Motor neuron (in vitro differentiated cells): ENCODE measurements at regions not wholly inside any gene's neighbourhood (a gene's known extent, or its start where the extent isn't known, plus 50 kb on each side); places are given as distances from the start of the nearest gene placed in this dataset.

Experiments
- ATAC-seq, 8 experiments: fragments of 200-7000 bp; cut with Tn5 transposase; replicated peaks in 6 of 8; 2 replicates each; pipeline ENCODE4 v1.8.0; 2021; ENCODE audit warnings: mild to moderate bottlenecking in 8 of 8, moderate library complexity in 8 of 8
- H3K27ac ChIP-seq, 2 donors: fragments of 250-450 bp; sonication (Bioruptor Pico); 2 replicates each; pipeline ENCODE4 v1.9.0; 2021; ENCODE audit warnings: antibody characterized with exemption in 2 of 2, mild to moderate bottlenecking in 2 of 2, moderate library complexity in 1 of 2
- H3K4me1 ChIP-seq, 2 donors: fragments of 250-450 bp; sonication (Bioruptor Pico); replicated peaks in 1 of 2; 2 replicates each; pipeline ENCODE4 v1.6.1; 2021; ENCODE audit warnings: antibody characterized with exemption in 2 of 2, mild to moderate bottlenecking in 2 of 2, moderate library complexity in 1 of 2
- H3K4me3 ChIP-seq, 5 donors: fragments of 250-450 bp; sonication (Bioruptor Pico); 2 replicates each; pipeline ENCODE4 v1.9.0; 2021; ENCODE audit warnings: antibody characterized with exemption in 5 of 5, mild to moderate bottlenecking in 5 of 5, moderate library complexity in 4 of 5
- whole genome bisulfite sequencing, 10 experiments: fragments of 450-650 bp; shearing (Covaris generic); methylation state at CpG; one replicate each; pipeline ENCODE4 v1.0.0; 2022; 5-methylcytosine and 5-hydroxymethylcytosine counted together
- in situ Hi-C, 9 experiments: fragments of 400-800 bp; cut with MboI; loops; one replicate each; pipeline ENCODE4 v1.15.0; 2021; ENCODE audit warnings: low sequenced_read_pairs in 9 of 9, low pct_unique_long_range_greater_than_20kb in 2 of 9; ENCODE audit not compliant: unreplicated experiment in 9 of 9

DNA sequence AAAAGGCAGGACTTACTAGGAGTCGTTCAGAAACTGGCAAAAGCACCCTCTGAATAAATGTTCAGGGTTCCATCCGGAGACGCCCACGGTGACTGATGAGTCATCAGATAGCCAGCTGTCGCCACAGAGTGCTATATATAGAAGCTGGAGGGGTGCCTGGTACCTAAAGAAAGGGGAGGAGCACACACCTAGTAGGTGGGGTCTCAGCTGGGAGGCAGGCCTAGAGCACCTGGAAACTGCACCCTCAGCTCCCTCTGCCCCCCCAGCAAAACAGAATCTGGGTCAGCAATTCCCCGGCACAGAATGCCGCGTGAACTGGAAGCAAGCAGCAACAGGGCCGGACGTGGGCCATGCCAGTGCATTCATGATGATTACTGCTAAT is 242.0 kb downstream of the BCOR start:
- Histone ChIP-seq H3K4me3 (no peak overlapping the region), H3K27ac (no peak overlapping the region), H3K4me1 (peaks cover 17 to 31% of the 10 kb centered on the region in 2 donors)
- peak; percentile 30 to 71 (median 59) for ATAC-seq
- in situ Hi-C loops: no loop called here
- WGBS, 10 experiments: 0 to 36% methylated on average over 4 to 9 of the region's 10 CpGs; no CpG with 5 or more reads in 8 of the 10 experiments

- ATAC-seq: no peak
- no peak overlapping the region for H3K4me3 ChIP-seq
- WGBS, 10 experiments: 17 to 100% (median 41%) methylated on average over 1 to 6 of the region's 7 CpGs; no CpG with 5 or more reads in 4 of the 10 experiments
- in situ Hi-C loops: no loop called here
- H3K4me1 ChIP-seq: peaks cover 25 to 36% of the 10 kb centered on the region in 2 donors
- no peak overlapping the region for H3K27ac ChIP-seq
These were observed 241.2 kb downstream of the BCOR start for GRCh38 chrX:39856472-39857121.

GRCh38 chrX:39857780-39858179 is 240.0 kb downstream of the BCOR start:
- no peak for ATAC-seq
- Histone ChIP-seq H3K4me1 (peaks cover 29 to 31% of the 10 kb centered on the region in 2 donors), H3K27ac (no peak overlapping the region), H3K4me3 (no peak overlapping the region)
- in situ Hi-C loops: no loop called here
- WGBS, 10 experiments: 60% methylated on average over 1 of the region's 3 CpGs; no CpG with 5 or more reads in 9 of the 10 experiments

DNA sequence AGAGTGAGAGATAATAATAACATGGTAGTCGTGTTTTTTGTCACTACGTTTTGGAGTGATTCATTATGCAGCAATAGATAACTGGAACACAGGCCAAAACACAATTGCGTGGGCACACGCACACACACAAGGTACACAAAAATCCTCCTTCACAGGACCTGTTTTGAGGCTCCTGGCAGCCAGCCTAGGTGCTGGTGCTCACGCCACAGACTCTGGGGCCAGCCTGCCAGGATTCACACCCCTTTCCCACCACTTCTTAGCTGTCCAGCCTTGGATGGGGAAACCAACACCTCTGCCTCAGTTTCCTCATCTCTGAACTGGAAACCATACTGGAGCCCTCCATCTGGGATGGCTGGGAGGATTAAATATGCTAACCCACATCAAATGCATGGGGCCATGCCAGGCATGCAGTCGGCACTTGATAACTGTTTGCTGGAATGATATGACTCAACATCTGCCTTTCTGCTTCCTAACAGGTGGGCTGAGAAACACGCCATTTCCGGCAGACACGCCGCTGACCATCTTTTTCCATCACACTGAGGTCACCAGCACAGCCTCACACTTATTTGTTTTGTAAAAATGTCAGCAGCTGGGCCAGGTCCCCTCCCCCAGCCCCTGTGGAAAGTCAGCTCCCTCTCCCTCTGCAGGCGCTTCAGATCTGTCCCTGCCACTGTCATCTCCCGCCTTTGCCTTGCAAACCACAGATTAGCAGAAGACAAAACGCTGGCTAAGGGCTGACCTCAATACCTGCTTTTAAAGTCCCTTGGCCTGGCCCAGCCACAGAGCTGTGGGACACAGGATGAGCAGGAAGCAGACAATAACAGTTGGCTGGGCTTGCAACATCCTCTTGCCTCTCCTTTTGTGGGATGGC is 237.5 kb downstream of the BCOR start:
- 7 to 100% (median 30%) methylated on average over 1 to 4 of the region's 13 CpGs; no CpG with 5 or more reads in 3 of the 10 experiments for WGBS, 10 experiments
- ATAC-seq: peak; percentile 56 to 95 (median 94)
- peak overlapping the region in 1 of 2 donors; percentile 77 for H3K27ac ChIP-seq
- no peak overlapping the region for H3K4me3 ChIP-seq
- in situ Hi-C loops: no loop called here
- peaks cover 23 to 26% of the 10 kb centered on the region in 2 donors for H3K4me1 ChIP-seq

DNA sequence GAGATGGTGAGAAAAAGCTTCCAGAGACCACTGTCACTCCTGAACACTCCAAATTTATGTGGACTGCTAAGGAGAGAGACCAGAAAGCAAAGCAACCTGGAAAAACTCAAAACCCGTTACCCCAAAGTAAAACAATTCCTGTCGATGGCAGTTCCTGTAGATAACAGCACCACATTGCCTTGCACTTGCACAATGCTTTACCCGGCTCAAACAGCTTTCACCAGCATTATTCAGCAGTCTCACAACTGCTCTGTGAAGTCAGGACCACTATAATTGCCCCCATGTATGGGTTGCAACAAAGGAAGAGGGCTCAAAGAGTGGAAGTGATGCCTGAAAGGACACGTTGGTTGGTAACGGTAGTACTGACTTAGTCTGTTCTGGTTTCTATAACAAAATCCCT is 234.8 kb downstream of the BCOR start:
- in situ Hi-C loops: no loop called here
- no peak overlapping the region for H3K27ac ChIP-seq
- no peak for ATAC-seq
- H3K4me1 ChIP-seq: peaks cover 19 to 26% of the 10 kb centered on the region in 2 donors
- H3K4me3 ChIP-seq: no peak overlapping the region
- 36 to 80% (median 60%) methylated on average over 1 to 5 of the region's 5 CpGs; no CpG with 5 or more reads in 7 of the 10 experiments for WGBS, 10 experiments

DNA sequence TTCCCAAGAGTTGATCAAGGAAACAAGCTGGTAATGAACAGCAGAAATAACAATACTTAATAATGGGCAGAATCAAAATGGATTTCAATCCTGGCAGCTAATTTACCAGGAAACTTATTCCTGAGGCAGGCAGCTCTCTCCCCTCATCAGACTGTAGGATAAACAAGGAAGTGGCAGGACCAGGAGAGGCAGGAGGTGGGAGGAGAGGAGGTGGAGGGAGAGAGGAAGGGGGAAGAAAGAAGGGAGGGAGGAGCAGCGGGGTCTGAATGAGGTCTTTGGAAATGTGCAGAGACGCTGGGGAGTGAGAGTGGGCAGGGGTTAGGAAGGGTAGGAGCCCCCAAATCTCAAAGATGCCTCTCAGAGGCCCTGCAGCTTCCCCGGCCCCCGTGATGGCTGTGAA is 231.5 kb downstream of the BCOR start:
- Histone ChIP-seq H3K4me1 (peaks cover 7 to 10% of the 10 kb centered on the region in 2 donors), H3K27ac (no peak overlapping the region), H3K4me3 (no peak overlapping the region)
- in situ Hi-C loops: no loop called here
- no CpG with 5 or more reads among the region's 4 CpGs for WGBS, 10 experiments
- ATAC-seq: no peak

DNA sequence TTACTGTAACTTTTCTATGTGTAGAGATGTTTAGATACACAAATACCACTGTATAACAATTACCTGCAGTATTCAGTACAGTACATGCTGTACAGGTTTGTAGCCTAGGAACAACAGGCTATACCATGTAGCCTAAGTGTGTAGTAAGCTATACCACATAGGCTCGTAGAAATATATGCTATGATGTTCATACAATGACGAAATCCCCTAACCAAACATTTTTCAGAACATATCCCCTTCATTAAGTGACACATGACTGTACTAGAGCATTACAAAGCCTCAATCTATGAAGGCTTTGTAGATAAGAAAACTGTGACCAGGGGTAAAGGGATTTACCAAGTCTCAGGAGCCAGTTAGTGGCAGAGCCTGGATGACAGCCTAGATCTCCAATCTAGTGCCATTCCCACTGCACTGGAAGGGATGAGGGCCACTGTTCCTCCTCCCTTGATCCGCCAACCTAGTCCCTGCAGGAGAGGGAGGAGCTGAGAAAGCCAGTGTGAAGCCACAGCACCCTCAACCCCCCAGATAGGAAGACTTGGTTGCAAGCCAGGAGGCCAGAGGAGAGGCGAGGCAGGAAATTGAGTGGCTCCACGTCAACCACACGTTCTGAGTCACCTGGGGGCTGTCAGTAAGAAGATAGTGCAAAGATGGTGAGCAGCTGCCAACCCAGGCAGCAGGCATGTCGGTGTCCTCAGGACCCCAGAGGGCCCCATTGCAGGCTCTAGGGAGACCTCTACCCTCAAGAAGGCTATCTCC is 227.7 kb downstream of the BCOR start:
- no peak overlapping the region for H3K27ac ChIP-seq
- in situ Hi-C loops: no loop called here
- 40% methylated on average over 1 of the region's 7 CpGs; no CpG with 5 or more reads in 9 of the 10 experiments for WGBS, 10 experiments
- no peak overlapping the region for H3K4me3 ChIP-seq
- peaks cover 0 to 7% of the 10 kb centered on the region in 2 donors for H3K4me1 ChIP-seq
- ATAC-seq: no peak

DNA sequence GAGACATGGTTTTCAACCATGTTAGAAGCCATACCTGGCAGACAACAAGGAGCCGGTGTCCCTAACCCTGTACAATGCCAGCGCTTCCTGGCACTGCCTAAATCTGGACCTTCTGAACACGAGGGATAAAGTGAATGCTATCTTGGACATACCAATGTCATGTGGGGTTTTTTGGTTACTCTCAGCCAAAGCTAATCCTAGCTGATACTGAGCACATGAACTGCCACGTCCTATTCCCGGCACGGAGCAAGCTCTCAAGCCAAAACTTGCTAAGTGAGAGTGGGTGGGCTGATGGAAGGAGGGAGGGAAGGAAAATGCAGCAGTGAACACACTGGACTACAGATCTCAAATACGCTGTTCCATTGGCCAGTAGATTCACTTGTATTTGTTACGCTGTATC is 226.1 kb downstream of the BCOR start:
- H3K4me3 ChIP-seq: no peak overlapping the region
- ATAC-seq: no peak
- peaks cover 11 to 12% of the 10 kb centered on the region in 2 donors for H3K4me1 ChIP-seq
- in situ Hi-C loops: no loop called here
- 20 to 95% (median 57%) methylated on average over 2 to 8 of the region's 8 CpGs; no CpG with 5 or more reads in 7 of the 10 experiments for WGBS, 10 experiments
- H3K27ac ChIP-seq: no peak overlapping the region

- no peak for ATAC-seq
- 66 to 72% methylated on average over 2 to 5 of the region's 5 CpGs; no CpG with 5 or more reads in 8 of the 10 experiments for WGBS, 10 experiments
These were observed 224.6 kb downstream of the BCOR start for GRCh38 chrX:39873117-39873516.

GRCh38 chrX:39874202-39874816 is 223.4 kb downstream of the BCOR start:
- WGBS, 10 experiments: 81% methylated on average over 2 of the region's 5 CpGs; no CpG with 5 or more reads in 9 of the 10 experiments
- in situ Hi-C loops: no loop called here
- no peak for ATAC-seq
- Histone ChIP-seq H3K4me1 (peaks cover 30 to 33% of the 10 kb centered on the region in 2 donors), H3K4me3 (no peak overlapping the region), H3K27ac (no peak overlapping the region)

More at GRCh38 chrX:39873117-39873516, 224.6 kb downstream of the BCOR start:
- H3K4me3 ChIP-seq: no peak overlapping the region
- in situ Hi-C loops: no loop called here
- H3K4me1 ChIP-seq: peaks cover 18 to 21% of the 10 kb centered on the region in 2 donors
- H3K27ac ChIP-seq: no peak overlapping the region

DNA sequence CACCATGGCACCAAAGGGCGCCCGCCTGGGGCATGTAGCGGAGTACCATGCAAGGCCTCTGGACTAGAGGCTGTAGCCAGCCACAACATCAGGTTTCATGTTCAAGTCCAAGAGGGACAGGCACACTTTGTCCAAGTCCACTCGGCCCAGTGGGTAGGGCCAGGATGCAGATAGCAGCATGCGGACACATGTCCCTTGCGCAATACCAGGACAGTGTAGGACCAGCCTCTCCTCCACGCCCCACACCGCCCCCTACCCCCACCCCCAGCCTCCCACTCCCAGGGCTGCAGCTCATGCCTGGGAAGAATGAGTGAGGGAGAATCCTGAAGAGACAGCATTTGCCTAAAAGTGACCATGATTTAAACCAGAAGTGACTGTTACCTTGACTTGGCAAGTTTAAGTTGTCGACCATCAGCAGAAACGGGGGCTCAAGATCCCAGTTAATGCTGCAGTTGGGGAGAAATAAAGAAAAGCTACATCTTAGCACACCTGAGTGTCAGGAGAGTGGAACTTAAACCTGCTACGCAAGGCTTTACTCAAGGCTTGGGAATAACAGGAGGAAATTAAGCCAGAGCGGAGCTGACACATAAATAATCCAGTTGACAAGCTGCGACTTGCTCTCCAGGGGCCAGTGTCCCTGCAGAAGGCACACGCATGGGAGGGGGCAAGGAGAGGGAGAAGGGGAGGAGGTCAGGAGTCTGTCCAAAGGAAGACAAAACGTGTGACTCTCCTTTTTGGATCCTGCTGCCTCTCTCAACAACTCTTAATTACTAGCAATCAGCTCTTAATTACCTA is 221.7 kb downstream of the BCOR start:
- in situ Hi-C loops: no loop called here
- Histone ChIP-seq H3K4me3 (no peak overlapping the region), H3K27ac (no peak overlapping the region), H3K4me1 (peaks cover 33 to 35% of the 10 kb centered on the region in 2 donors)
- WGBS, 10 experiments: 45 to 80% (median 55%) methylated on average over 1 to 7 of the region's 15 CpGs; no CpG with 5 or more reads in 7 of the 10 experiments
- ATAC-seq: peak in 5 of 8 experiments; percentile 35 to 80 (median 48)

GRCh38 chrX:39877905-39878304 is 219.9 kb downstream of the BCOR start:
- peak overlapping the region in 1 of 2 donors; percentile 71 for H3K27ac ChIP-seq
- H3K4me1 ChIP-seq: peaks cover 33 to 35% of the 10 kb centered on the region in 2 donors
- H3K4me3 ChIP-seq: no peak overlapping the region
- no CpG with 5 or more reads among the region's 18 CpGs for WGBS, 10 experiments
- peak in 5 of 8 experiments; percentile 61 to 89 (median 73) for ATAC-seq
- in situ Hi-C loops: no loop called here
